Uterus (tissue), 2 donors: ENCODE measurements at regions not wholly inside any gene's neighbourhood (a gene's known extent, or its start where the extent isn't known, plus 50 kb on each side); places are given as distances from the start of the nearest gene placed in this dataset.

Experiments
- POLR2A ChIP-seq, 2 donors: fragments of 450-650 bp; IDR thresholded peaks; one replicate each; pipeline ENCODE4 v1.6.1; 2016; ENCODE audit warnings: antibody characterized with exemption in 2 of 2, mild to moderate bottlenecking in 1 of 2, moderate library complexity in 1 of 2
- TF ChIP-seq, protein P1 (sequence below), 4 experiments: fragments of 200-600 bp in 2 of 4; fragments of 450-650 bp in 2 of 4; sonication (generic) in 2 of 4; IDR thresholded peaks; one replicate each; pipeline ENCODE4 v1.5.1; 2016 to 2019; ENCODE audit warnings: antibody characterized with exemption in 4 of 4, mild to moderate bottlenecking in 2 of 4, moderate library complexity in 1 of 4

DNA sequence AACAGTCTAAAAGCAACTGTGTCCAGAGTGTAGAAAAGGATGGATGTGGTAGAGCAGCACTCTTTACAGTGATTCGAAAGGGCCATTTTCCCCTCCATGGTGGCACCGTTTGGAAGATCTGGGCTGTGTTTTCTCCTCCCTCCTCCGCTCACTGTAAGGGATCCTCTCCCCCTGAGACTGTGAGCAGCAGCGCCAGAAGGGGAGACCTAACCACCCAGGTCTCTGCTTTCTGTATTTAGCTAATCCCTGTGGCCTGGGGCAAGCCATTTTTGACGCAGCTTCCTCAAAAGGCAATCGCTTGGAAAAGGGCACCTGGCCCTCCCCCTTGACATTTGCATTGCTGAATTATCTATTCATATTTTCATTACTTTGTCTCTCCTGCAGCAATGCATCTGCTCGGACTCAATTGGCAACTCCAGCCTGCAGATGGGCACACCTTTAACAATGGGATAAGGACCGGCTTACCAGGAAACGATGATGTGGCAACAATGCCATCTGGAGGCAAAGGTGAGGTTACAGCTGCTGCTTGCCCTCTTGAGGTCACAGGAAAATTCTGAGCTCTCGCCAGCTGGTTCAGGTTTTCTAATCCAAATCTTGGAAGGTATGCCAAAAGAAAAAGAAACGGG is 244.3 kb upstream of the WWC1 start:
- TF ChIP-seq, protein P1, sequence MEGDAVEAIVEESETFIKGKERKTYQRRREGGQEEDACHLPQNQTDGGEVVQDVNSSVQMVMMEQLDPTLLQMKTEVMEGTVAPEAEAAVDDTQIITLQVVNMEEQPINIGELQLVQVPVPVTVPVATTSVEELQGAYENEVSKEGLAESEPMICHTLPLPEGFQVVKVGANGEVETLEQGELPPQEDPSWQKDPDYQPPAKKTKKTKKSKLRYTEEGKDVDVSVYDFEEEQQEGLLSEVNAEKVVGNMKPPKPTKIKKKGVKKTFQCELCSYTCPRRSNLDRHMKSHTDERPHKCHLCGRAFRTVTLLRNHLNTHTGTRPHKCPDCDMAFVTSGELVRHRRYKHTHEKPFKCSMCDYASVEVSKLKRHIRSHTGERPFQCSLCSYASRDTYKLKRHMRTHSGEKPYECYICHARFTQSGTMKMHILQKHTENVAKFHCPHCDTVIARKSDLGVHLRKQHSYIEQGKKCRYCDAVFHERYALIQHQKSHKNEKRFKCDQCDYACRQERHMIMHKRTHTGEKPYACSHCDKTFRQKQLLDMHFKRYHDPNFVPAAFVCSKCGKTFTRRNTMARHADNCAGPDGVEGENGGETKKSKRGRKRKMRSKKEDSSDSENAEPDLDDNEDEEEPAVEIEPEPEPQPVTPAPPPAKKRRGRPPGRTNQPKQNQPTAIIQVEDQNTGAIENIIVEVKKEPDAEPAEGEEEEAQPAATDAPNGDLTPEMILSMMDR (IDR thresholded peaks at IDR 0.05): peak in 1 of 4 experiments; percentile 18
- no peak for TF ChIP-seq POLR2A (IDR thresholded peaks at IDR 0.05)
